Activated CD4-positive, alpha-beta memory T cell treated with anti-CD3 and anti-CD28 coated beads, Interleukin-2, amount 10 ng/mL, durations not matched to agents 7 days and 5 days (primary cell): ENCODE measurements at regions not wholly inside any gene's neighbourhood (a gene's known extent, or its start where the extent isn't known, plus 50 kb on each side); places are given as distances from the start of the nearest gene placed in this dataset.

Experiments used
- CTCF ChIA-PET: fragments of 350-600 bp; sonication (Branson Sonifier 250); formaldehyde crosslinking; loops from one replicate; lab custom pipeline; 2021; ENCODE audit warnings: antibody characterized with exemption, inconsistent platforms; lab: Charles Lee
- POLR2A ChIA-PET: fragments of 350-600 bp; sonication (Branson Sonifier 250); formaldehyde crosslinking; loops from one replicate; lab custom pipeline; 2021; ENCODE audit warnings: antibody characterized with exemption; lab: Charles Lee
- DNase-seq: peaks from one replicate; pipeline ENCODE4 v3.0.0-alpha.2; 2020
- H3K27ac Mint-ChIP-seq: one replicate; pipeline ENCODE4 v1.8.0; 2021; ENCODE audit warnings: mild to moderate bottlenecking, mixed read lengths
- H3K27me3 Mint-ChIP-seq: one replicate; pipeline ENCODE4 v1.8.0; 2021; ENCODE audit warnings: mixed read lengths
- H3K36me3 Mint-ChIP-seq: one replicate; pipeline ENCODE4 v1.8.0; 2021; ENCODE audit warnings: low read depth, mixed read lengths
- H3K4me1 Mint-ChIP-seq: one replicate; pipeline ENCODE4 v1.8.0; 2021; ENCODE audit warnings: mixed read lengths
- H3K4me3 Mint-ChIP-seq: one replicate; pipeline ENCODE4 v1.8.0; 2021; ENCODE audit warnings: mild to moderate bottlenecking, mixed read lengths
- H3K9me3 Mint-ChIP-seq: one replicate; pipeline ENCODE4 v1.8.0; 2021; ENCODE audit warnings: mixed read lengths

- Mint-ChIP-seq H3K4me3 (no peak overlapping the region), H3K4me1 (no peaks in the 10 kb centered on the region), H3K27me3 (no peaks in the 10 kb centered on the region), H3K36me3 (no peaks in the 10 kb centered on the region), H3K9me3 (peaks cover 10% of the 10 kb centered on the region), H3K27ac (no peak overlapping the region)
- ChIA-PET POLR2A (no interaction called here), CTCF (no interaction called here)
- no peak for DNase-seq
These were observed 67.4 kb upstream of the ADAMTS19 start for GRCh38 chr5:129392681-129393080.

DNA sequence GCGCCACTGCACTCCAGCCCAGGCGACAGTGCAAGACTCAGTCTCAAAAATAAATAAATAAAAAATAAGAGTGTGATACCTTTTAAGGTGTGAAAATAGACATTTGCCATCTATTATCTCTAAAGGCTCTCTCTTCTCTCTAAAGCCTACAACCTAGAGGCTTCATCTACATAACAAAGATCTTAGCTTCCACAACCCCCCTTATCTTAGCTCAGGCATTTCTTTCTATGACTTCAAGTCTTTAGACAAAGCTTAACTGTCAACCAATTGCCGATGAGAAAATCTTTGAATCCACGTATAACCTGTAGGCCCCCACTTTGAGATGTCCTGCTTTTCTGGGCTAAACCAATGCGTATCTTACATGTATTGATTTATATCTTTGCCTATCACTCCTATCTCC, 64.9 kb upstream of the ADAMTS19 start:
- peaks cover 10% of the 10 kb centered on the region for H3K9me3 Mint-ChIP-seq
- no peak overlapping the region for H3K4me3 Mint-ChIP-seq
- no peaks in the 10 kb centered on the region for H3K27me3 Mint-ChIP-seq
- no peaks in the 10 kb centered on the region for H3K4me1 Mint-ChIP-seq
- no peak for DNase-seq
- POLR2A ChIA-PET: no interaction called here
- no peaks in the 10 kb centered on the region for H3K36me3 Mint-ChIP-seq
- H3K27ac Mint-ChIP-seq: no peak overlapping the region
- CTCF ChIA-PET: no interaction called here

DNA sequence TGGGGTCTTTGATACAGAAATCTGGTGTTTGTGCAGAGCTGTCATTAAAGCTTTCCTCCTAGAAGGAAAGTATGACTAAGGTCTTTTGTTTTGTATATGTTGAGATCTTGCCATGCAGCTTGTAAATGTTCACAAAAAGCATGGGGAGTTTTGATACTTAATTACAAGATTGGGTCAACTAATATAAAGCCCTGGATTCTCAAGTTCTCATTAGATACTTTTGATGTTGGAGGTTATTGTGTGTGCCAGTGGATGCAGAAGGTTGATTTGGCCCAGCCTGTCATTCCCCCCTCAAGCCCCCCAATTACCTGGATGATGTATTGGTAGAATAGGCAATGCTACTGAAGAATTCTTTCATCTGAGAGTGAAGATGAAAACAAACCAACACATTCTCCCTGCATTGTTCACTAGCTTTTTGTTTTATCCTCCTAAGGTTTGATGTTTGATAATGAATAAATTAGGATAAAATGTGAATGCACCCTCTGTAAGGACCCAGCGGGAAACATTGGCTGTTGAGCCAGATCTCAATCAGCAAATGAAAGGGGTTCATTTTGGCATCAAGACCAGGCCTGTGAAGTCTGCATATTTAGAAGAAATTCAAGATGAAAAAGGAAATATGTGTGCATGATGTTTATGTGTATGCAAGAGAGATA, 61.9 kb upstream of the ADAMTS19 start:
- Mint-ChIP-seq H3K27ac (no peak overlapping the region), H3K9me3 (peaks cover 10% of the 10 kb centered on the region), H3K4me3 (no peak overlapping the region), H3K4me1 (no peaks in the 10 kb centered on the region), H3K27me3 (no peaks in the 10 kb centered on the region), H3K36me3 (no peaks in the 10 kb centered on the region)
- CTCF ChIA-PET: no interaction called here
- no peak for DNase-seq
- POLR2A ChIA-PET: no interaction called here

- H3K27ac Mint-ChIP-seq: no peak overlapping the region
- no peak for DNase-seq
- H3K4me1 Mint-ChIP-seq: no peaks in the 10 kb centered on the region
- POLR2A ChIA-PET: no interaction called here
- CTCF ChIA-PET: no interaction called here
- H3K9me3 Mint-ChIP-seq: peaks cover 10% of the 10 kb centered on the region
- no peaks in the 10 kb centered on the region for H3K27me3 Mint-ChIP-seq
- H3K4me3 Mint-ChIP-seq: no peak overlapping the region
- H3K36me3 Mint-ChIP-seq: no peaks in the 10 kb centered on the region
These were observed 61.0 kb upstream of the ADAMTS19 start for GRCh38 chr5:129399069-129399468.

DNA sequence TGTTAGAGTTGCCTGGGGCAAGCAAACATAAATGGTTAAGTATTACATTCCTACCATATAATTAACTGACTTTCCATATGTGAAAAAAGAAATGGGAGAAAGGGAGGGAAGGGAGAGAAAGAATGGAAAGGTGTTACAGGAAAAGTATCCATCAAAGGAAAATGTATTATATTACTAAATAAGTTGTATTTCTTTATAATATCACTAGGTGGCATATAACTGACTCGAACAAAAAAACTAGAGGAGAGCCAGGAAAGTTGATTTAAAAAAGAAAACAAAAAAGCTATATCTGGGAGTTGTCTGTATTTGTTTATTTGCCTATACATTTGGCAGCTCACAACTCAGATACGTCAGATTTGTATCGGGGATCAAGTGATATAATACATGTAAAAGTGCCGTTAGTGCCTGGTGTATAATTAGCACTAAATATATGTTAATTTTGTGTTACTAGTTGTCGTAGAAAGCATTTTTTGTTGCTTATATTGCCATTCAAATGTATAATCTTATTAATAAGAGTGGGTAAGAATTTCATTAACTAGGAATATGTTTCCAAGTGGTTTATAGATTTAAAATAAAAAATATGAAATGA, 59.6 kb upstream of the ADAMTS19 start:
- no peak overlapping the region for H3K27ac Mint-ChIP-seq
- H3K9me3 Mint-ChIP-seq: peaks cover 8% of the 10 kb centered on the region
- no peak overlapping the region for H3K4me3 Mint-ChIP-seq
- H3K4me1 Mint-ChIP-seq: no peaks in the 10 kb centered on the region
- H3K27me3 Mint-ChIP-seq: no peaks in the 10 kb centered on the region
- no peak for DNase-seq
- ChIA-PET CTCF (no interaction called here), POLR2A (no interaction called here)
- no peaks in the 10 kb centered on the region for H3K36me3 Mint-ChIP-seq

GRCh38 chr5:129405222-129405621, 54.9 kb upstream of the ADAMTS19 start:
- Mint-ChIP-seq H3K27me3 (no peaks in the 10 kb centered on the region), H3K9me3 (no peaks in the 10 kb centered on the region), H3K4me3 (no peak overlapping the region), H3K27ac (no peak overlapping the region), H3K4me1 (no peaks in the 10 kb centered on the region), H3K36me3 (no peaks in the 10 kb centered on the region)
- ChIA-PET POLR2A (no interaction called here), CTCF (no interaction called here)
- no peak for DNase-seq

- Mint-ChIP-seq H3K27ac (no peak overlapping the region), H3K4me1 (no peaks in the 10 kb centered on the region), H3K4me3 (no peak overlapping the region), H3K9me3 (no peaks in the 10 kb centered on the region), H3K27me3 (no peaks in the 10 kb centered on the region), H3K36me3 (no peaks in the 10 kb centered on the region)
- ChIA-PET POLR2A (no interaction called here), CTCF (no interaction called here)
- no peak for DNase-seq
These were observed 53.7 kb upstream of the ADAMTS19 start for GRCh38 chr5:129406440-129406839.
